Endothelial cell of umbilical vein (primary cell): ENCODE measurements at regions not wholly inside any gene's neighbourhood (a gene's known extent, or its start where the extent isn't known, plus 50 kb on each side); places are given as distances from the start of the nearest gene placed in this dataset.

ENCODE experiments used
- BruUV-seq: library from RNA; stranded (reverse); fragments of 400-500 nt; replicated peaks from 2 replicates; lab custom pipeline; 2021; lab: Mats Ljungman, UMichigan
- CTCF ChIA-PET: fragments of 300-600, 350-600 bp; sonication (Branson Sonifier 250); formaldehyde crosslinking; loops from one replicate; lab custom pipeline; 2021; ENCODE audit warnings: antibody characterized with exemption, inconsistent platforms; lab: Charles Lee
- POLR2A ChIA-PET: fragments of 300-600, 350-600 bp; sonication (Branson Sonifier 250); formaldehyde crosslinking; loops from one replicate; lab custom pipeline; 2021; ENCODE audit warnings: antibody characterized with exemption, inconsistent platforms; lab: Charles Lee
- DNase-seq: peaks from one replicate; pipeline ENCODE4 v3.0.0-alpha.2; 2011; ENCODE audit warnings: low read depth, low spot score
- FAIRE-seq: peaks from 2 replicates; lab custom pipeline; 2011; peaks lifted over from hg19 to GRCh38; lab: Jason Lieb, UNC
- H2AFZ ChIP-seq: 2 replicates; pipeline ENCODE4 v1.6.0; 2012; ENCODE audit warnings: low read depth, low read length, control low read depth, inconsistent platforms
- H3K27ac ChIP-seq: 2 replicates; pipeline ENCODE4 v1.5.1; 2011; ENCODE audit warnings: low read depth, mild to moderate bottlenecking, control low read depth, low read length, moderate library complexity; ENCODE audit not compliant: insufficient read depth
- H3K27me3 ChIP-seq, 2 experiments: 2 replicates each; pipeline versions ENCODE4 v1.6.0 to v1.6.1; 2011; ENCODE audit warnings: low read length in 2 of 2, mixed read lengths in 1 of 2; ENCODE audit not compliant: control insufficient read depth in 2 of 2, insufficient read depth in 2 of 2
- H3K36me3 ChIP-seq, 2 experiments: 2 replicates in 1 of 2; 3 replicates in 1 of 2; pipeline ENCODE4 v1.5.1; 2011; ENCODE audit warnings: low read length in 2 of 2, mild to moderate bottlenecking in 1 of 2, moderate library complexity in 1 of 2; ENCODE audit not compliant: control insufficient read depth in 2 of 2, insufficient read depth in 2 of 2; ENCODE audit errors: extremely low read depth in 1 of 2
- H3K4me1 ChIP-seq: 3 replicates; pipeline ENCODE4 v1.5.1; 2011; ENCODE audit warnings: mild to moderate bottlenecking, low read length; ENCODE audit not compliant: control insufficient read depth, insufficient read depth; ENCODE audit errors: extremely low read depth
- H3K4me2 ChIP-seq: 2 replicates; pipeline ENCODE4 v1.6.1; 2011; ENCODE audit warnings: low read length, control low read depth, mixed read lengths; ENCODE audit not compliant: insufficient read depth
- H3K4me3 ChIP-seq, 3 experiments: fragments of 200-600 bp in 1 of 3; sonication (generic), shearing (Covaris generic) in 1 of 3; replicated peaks in 1 of 3; 2 replicates each; pipeline ENCODE4 v1.5.1; 2011 to 2016; ENCODE audit warnings: control low read depth in 3 of 3, low read length in 3 of 3, mild to moderate bottlenecking in 2 of 3, inconsistent platforms in 1 of 3, low read depth in 1 of 3, moderate library complexity in 1 of 3; ENCODE audit not compliant: insufficient read depth in 1 of 3
- H3K79me2 ChIP-seq: 2 replicates; pipeline ENCODE4 v1.6.0; 2012; ENCODE audit warnings: low read length, inconsistent platforms; ENCODE audit not compliant: control insufficient read depth, insufficient read depth
- H3K9ac ChIP-seq: replicated peaks from 2 replicates; pipeline ENCODE3; 2011; ENCODE audit warnings: low read length, control low read depth; ENCODE audit not compliant: insufficient read depth; ENCODE audit errors: extremely low read depth
- H3K9me1 ChIP-seq: replicated peaks from 3 replicates; pipeline ENCODE4 v1.6.0; 2011; ENCODE audit warnings: mild to moderate bottlenecking, low read length; ENCODE audit not compliant: control insufficient read depth, insufficient read depth; ENCODE audit errors: extremely low read depth
- H3K9me3 ChIP-seq: replicated peaks from 2 replicates; pipeline ENCODE4 v1.5.1; 2012; ENCODE audit warnings: low read length, inconsistent platforms; ENCODE audit not compliant: control insufficient read depth, insufficient read depth
- H4K20me1 ChIP-seq: replicated peaks from 2 replicates; pipeline ENCODE3; 2011; ENCODE audit warnings: mild to moderate bottlenecking, low read length; ENCODE audit not compliant: control insufficient read depth, insufficient read depth; ENCODE audit errors: extremely low read depth
- EZH2 ChIP-seq: IDR thresholded peaks from 2 replicates; pipeline ENCODE4 v1.6.1; 2012; ENCODE audit warnings: borderline replicate concordance, low read depth, mild to moderate bottlenecking, moderate library complexity, low read length, inconsistent platforms; ENCODE audit not compliant: severe bottlenecking
- FOS ChIP-seq: IDR thresholded peaks from 2 replicates; pipeline ENCODE4 v1.6.1; 2011; ENCODE audit warnings: mild to moderate bottlenecking, low read length, moderate library complexity, borderline replicate concordance; ENCODE audit not compliant: insufficient read depth
- GATA2 ChIP-seq: IDR thresholded peaks from 2 replicates; pipeline ENCODE4 v1.7.0; 2011; ENCODE audit warnings: low read depth, mild to moderate bottlenecking, moderate library complexity, mixed read lengths, low read length; ENCODE audit not compliant: insufficient read length, insufficient read depth
- JUN ChIP-seq: IDR thresholded peaks from 2 replicates; pipeline ENCODE4 v1.6.1; 2011; ENCODE audit warnings: borderline replicate concordance, low read depth; ENCODE audit not compliant: insufficient read length, insufficient read depth
- MYC ChIP-seq: IDR thresholded peaks from one replicate; pipeline ENCODE4 v1.6.1; 2011; ENCODE audit warnings: mild to moderate bottlenecking, low read depth, low read length
- POLR2A ChIP-seq: IDR thresholded peaks from 2 replicates; pipeline ENCODE4 v1.6.1; 2012; ENCODE audit warnings: low read depth, mild to moderate bottlenecking, control low read depth, low read length
- POLR2AphosphoS5 ChIP-seq: IDR thresholded peaks from 2 replicates; pipeline ENCODE4 v1.6.1; 2012; ENCODE audit warnings: low read depth, mild to moderate bottlenecking, control low read depth, low read length, moderate library complexity; ENCODE audit not compliant: insufficient read depth
- dilution Hi-C: fragments of 300-500 bp; cut with MboI; formaldehyde crosslinking; loops from one replicate; pipeline ENCODE4 v1.15.0; 2019; ENCODE audit warnings: low sequenced_read_pairs; ENCODE audit not compliant: extremely low pct_ligation_motif_present
- intact Hi-C: fragments of 100-400 bp; cut with micrococcal nuclease; formaldehyde crosslinking; loops from one replicate; pipeline ENCODE4 v1.10.0; 2022
- TF ChIP-seq, protein P1 (sequence below), 2 donors: IDR thresholded peaks; 1 replicate in 1 of 2; 2 replicates in 1 of 2; pipeline ENCODE4 v1.5.1; 2011; ENCODE audit warnings: low read length in 2 of 2, mild to moderate bottlenecking in 2 of 2, moderate library complexity in 2 of 2, control low read depth in 1 of 2, inconsistent platforms in 1 of 2, low read depth in 1 of 2; ENCODE audit not compliant: insufficient read depth in 1 of 2; ENCODE audit errors: extremely low read depth in 1 of 2
- TF ChIP-seq, protein P2 (sequence below): IDR thresholded peaks from 2 replicates; pipeline ENCODE4 v1.6.1; 2011; ENCODE audit not compliant: insufficient read depth, insufficient read length

DNA sequence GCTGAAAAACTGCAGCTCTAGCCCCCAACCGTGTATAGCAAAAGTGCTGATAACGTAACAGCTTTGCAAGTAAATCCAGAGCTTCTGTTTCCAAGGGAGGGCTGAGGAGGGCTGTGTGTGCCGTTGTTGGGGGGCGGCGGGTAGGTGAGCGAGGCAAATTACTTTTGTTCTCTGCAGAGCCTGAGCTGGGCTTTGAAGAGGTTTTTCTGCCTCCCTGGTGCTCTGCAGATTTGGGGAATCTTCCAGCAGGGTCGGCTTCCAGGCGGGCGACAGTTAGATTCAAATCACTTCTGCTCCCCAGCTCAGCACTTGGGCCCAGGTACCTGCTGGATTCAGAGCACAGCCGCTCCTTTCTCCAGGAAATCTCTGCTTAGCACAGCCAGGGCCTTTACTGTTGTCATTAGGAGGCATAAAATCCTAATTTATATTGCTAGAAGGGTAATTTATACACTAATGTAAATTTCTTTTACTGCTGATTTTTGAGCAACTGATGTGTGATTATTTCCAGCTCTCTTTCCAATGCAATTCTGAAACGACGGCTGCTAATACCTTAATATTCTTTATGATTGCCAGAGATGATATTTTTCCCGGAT is 442.4 kb downstream of the TYW1 start:
- H3K36me3 ChIP-seq: no peaks in the 10 kb centered on the region
- H3K4me1 ChIP-seq: no peaks in the 10 kb centered on the region
- no peaks in the 10 kb centered on the region for H3K27me3 ChIP-seq
- ChIA-PET CTCF (no interaction called here), POLR2A (no interaction called here)
- intact Hi-C loops (no loop called here), dilution Hi-C loops (no loop called here)
- H3K4me3 ChIP-seq: no peak overlapping the region
- no peak overlapping the region for H3K4me2 ChIP-seq
- H3K27ac ChIP-seq: no peak overlapping the region
- H3K9me1 ChIP-seq: no peaks in the 10 kb centered on the region
- no peak for DNase-seq
- H4K20me1 ChIP-seq: no peaks in the 10 kb centered on the region
- no peak overlapping the region for H2AFZ ChIP-seq
- BruUV-seq: no TSS peak
- FAIRE-seq: no peak
- TF ChIP-seq POLR2AphosphoS5 (no peak), POLR2A (no peak), MYC (no peak), FOS (no peak), GATA2 (no peak), JUN (no peak), EZH2 (no peak)
- TF ChIP-seq, protein P1, sequence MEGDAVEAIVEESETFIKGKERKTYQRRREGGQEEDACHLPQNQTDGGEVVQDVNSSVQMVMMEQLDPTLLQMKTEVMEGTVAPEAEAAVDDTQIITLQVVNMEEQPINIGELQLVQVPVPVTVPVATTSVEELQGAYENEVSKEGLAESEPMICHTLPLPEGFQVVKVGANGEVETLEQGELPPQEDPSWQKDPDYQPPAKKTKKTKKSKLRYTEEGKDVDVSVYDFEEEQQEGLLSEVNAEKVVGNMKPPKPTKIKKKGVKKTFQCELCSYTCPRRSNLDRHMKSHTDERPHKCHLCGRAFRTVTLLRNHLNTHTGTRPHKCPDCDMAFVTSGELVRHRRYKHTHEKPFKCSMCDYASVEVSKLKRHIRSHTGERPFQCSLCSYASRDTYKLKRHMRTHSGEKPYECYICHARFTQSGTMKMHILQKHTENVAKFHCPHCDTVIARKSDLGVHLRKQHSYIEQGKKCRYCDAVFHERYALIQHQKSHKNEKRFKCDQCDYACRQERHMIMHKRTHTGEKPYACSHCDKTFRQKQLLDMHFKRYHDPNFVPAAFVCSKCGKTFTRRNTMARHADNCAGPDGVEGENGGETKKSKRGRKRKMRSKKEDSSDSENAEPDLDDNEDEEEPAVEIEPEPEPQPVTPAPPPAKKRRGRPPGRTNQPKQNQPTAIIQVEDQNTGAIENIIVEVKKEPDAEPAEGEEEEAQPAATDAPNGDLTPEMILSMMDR (IDR thresholded peaks at IDR 0.05; ENCODE audit: extremely low read depth in 1 of 2, insufficient read depth in 1 of 2, low read depth in 1 of 2, low read length in 2 of 2): no peak
- TF ChIP-seq, protein P2, sequence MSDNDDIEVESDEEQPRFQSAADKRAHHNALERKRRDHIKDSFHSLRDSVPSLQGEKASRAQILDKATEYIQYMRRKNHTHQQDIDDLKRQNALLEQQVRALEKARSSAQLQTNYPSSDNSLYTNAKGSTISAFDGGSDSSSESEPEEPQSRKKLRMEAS: no peak
- no peaks in the 10 kb centered on the region for H3K79me2 ChIP-seq
- H3K9ac ChIP-seq: no peak overlapping the region
- H3K9me3 ChIP-seq: no peaks in the 10 kb centered on the region
